ENCODE measurements at regions not wholly inside any gene's neighbourhood (a gene's known extent, or its start where the extent isn't known, plus 50 kb on each side); places are given as distances from the start of the nearest gene placed in this dataset.
A peak's percentile ranks its signal among the peaks of the same experiment; 100 is the strongest.

DNA sequence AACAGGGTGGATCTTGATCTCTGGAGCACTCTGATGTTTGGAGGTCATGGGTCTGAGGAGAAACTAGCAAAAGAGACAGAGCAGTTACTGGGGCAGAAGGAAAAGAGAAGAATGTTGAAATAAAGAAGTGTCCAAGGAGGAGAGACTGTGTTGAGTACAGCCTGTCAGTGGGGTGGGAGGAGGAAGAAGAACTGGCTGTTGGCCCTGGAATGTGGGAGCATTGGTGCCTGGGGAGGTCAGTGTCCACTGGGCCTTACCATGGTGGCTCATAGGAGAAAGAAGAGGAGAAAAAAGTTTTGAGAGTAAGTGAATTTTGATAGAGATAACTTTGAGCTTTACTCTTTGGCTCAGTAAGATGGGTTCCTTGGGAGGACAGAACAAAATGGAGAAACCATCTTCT, 499.0 kb downstream of the TXNL1 start:
- no peak for DNase-seq (ENCODE audit: extremely low spot score)
- TF ChIP-seq POLR2AphosphoS5 (IDR thresholded peaks at IDR 0.05) (no peak), EP300 (IDR thresholded peaks at IDR 0.05) (no peak), POLR2A (IDR thresholded peaks at IDR 0.05; ENCODE audit: low read depth) (no peak)
- TF ChIP-seq, protein P1, sequence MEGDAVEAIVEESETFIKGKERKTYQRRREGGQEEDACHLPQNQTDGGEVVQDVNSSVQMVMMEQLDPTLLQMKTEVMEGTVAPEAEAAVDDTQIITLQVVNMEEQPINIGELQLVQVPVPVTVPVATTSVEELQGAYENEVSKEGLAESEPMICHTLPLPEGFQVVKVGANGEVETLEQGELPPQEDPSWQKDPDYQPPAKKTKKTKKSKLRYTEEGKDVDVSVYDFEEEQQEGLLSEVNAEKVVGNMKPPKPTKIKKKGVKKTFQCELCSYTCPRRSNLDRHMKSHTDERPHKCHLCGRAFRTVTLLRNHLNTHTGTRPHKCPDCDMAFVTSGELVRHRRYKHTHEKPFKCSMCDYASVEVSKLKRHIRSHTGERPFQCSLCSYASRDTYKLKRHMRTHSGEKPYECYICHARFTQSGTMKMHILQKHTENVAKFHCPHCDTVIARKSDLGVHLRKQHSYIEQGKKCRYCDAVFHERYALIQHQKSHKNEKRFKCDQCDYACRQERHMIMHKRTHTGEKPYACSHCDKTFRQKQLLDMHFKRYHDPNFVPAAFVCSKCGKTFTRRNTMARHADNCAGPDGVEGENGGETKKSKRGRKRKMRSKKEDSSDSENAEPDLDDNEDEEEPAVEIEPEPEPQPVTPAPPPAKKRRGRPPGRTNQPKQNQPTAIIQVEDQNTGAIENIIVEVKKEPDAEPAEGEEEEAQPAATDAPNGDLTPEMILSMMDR (IDR thresholded peaks at IDR 0.05): no peak
- no peaks in the 10 kb centered on the region for H3K27me3 ChIP-seq
- no peak overlapping the region for H3K4me3 ChIP-seq
- no peaks in the 10 kb centered on the region for H3K9me3 ChIP-seq
- peak overlapping the region; percentile 48 to 77 (median 69) for H3K27ac ChIP-seq (replicated peaks in 1 of 4)
- intact Hi-C loops (cut with DNase I): no loop called here
- no peaks in the 10 kb centered on the region for H3K36me3 ChIP-seq
- H3K4me1 ChIP-seq: peaks cover 4 to 26% (median 19%) of the 10 kb centered on the region in 4 donors

DNA sequence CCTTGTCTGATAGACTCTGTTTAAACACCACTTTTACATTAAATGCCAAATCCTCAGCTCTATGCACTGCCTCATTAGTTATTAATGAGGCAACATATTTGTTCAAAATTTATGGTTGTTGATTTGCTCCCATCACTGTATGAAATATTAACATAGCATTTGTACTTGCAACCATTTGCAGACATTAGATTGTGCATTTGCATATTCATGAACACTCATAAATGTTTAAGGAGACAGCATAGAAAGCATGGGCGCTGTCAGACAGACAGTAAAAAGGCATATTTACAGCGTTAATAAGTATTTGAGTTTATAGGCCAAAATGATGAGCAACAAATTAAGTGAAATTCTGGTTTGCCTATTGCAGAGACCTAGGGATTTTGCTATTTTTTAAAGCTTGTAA, 502.3 kb downstream of the TXNL1 start:
- Histone ChIP-seq H3K27ac (replicated peaks in 1 of 4) (no peak overlapping the region), H3K4me3 (no peak overlapping the region), H3K4me1 (peaks cover 4 to 26% (median 19%) of the 10 kb centered on the region in 4 donors), H3K9me3 (no peaks in the 10 kb centered on the region), H3K27me3 (no peaks in the 10 kb centered on the region), H3K36me3 (no peaks in the 10 kb centered on the region)
- intact Hi-C loops (cut with DNase I): no loop called here
- 100% methylated on average over 2 of the region's 2 CpGs for WGBS
- no peak for DNase-seq (ENCODE audit: extremely low spot score)
- TF ChIP-seq, protein P1 (IDR thresholded peaks at IDR 0.05): no peak
- no peak for TF ChIP-seq POLR2AphosphoS5 (IDR thresholded peaks at IDR 0.05)
- no peak for TF ChIP-seq POLR2A (IDR thresholded peaks at IDR 0.05; ENCODE audit: low read depth)
- TF ChIP-seq EP300 (IDR thresholded peaks at IDR 0.05): no peak

DNA sequence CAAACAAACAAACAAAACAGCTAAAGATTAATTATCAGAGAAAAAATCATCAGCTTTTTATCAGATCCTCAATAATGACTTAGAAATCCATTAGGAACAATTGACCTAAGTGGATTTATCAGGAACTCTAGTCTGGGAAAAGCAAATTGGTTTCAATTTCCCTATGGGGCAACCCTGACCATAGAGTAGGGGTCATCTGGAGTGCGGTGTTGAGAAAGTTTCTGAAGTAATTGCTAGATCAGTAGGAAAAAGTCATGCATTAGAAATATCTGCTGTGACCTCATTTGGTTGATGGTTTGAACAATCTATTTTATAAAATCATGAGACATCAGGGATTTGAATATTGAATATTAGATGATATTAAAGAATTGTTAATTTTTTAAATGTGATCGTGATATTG, 507.9 kb downstream of the TXNL1 start:
- Histone ChIP-seq H3K27ac (replicated peaks in 1 of 4) (no peak overlapping the region), H3K9me3 (no peaks in the 10 kb centered on the region), H3K4me3 (no peak overlapping the region), H3K36me3 (no peaks in the 10 kb centered on the region), H3K4me1 (peaks cover 0 to 3% (median 0%) of the 10 kb centered on the region in 4 donors), H3K27me3 (no peaks in the 10 kb centered on the region)
- intact Hi-C loops (cut with DNase I): no loop called here
- no peak for DNase-seq (ENCODE audit: extremely low spot score)
- TF ChIP-seq POLR2AphosphoS5 (IDR thresholded peaks at IDR 0.05) (no peak), POLR2A (IDR thresholded peaks at IDR 0.05; ENCODE audit: low read depth) (no peak), EP300 (IDR thresholded peaks at IDR 0.05) (no peak)
- TF ChIP-seq, protein P1 (IDR thresholded peaks at IDR 0.05): no peak
- 88% methylated on average over 2 of the region's 2 CpGs for WGBS

DNA sequence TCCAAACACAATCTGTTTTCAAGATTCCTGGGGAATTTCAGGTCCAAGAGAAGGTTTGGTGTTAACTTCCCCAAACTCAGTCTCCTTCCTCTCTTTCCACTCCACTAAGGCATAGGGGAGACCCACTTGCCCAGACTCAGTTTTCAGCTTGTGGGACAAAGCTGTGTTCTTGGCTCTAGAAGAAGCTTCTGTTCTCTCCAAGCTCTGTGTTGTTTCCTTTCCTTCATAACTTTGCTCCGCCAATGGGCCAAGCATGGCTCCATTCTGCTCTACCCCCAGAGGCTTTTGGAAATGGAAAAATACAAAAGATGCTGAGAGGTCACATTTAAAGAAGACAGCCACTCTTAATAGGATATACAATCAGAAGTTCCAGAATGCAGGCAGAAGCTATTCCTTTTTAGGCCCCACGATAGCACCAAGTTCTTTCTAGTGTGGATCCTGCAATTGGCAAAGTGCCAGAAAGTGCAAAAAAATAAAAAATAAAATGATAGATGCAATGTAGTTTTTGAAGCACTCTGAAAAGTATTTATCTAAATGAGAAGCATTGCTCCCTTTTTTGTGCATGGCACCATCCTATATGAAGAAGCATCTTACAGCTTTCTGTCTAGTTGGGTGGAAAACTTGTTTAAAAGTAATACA, 510.1 kb downstream of the TXNL1 start:
- no peak overlapping the region for H3K27ac ChIP-seq (replicated peaks in 1 of 4)
- no peaks in the 10 kb centered on the region for H3K36me3 ChIP-seq
- H3K27me3 ChIP-seq: no peaks in the 10 kb centered on the region
- H3K4me1 ChIP-seq: peaks cover 0 to 3% (median 0%) of the 10 kb centered on the region in 4 donors
- no peaks in the 10 kb centered on the region for H3K9me3 ChIP-seq
- H3K4me3 ChIP-seq: no peak overlapping the region
- no peak for TF ChIP-seq POLR2A (IDR thresholded peaks at IDR 0.05; ENCODE audit: low read depth)
- no peak for TF ChIP-seq EP300 (IDR thresholded peaks at IDR 0.05)
- TF ChIP-seq, protein P1 (IDR thresholded peaks at IDR 0.05): no peak
- TF ChIP-seq POLR2AphosphoS5 (IDR thresholded peaks at IDR 0.05): no peak
- 81% methylated on average over 2 of the region's 2 CpGs for WGBS
- intact Hi-C loops (cut with DNase I): no loop called here
- DNase-seq (ENCODE audit: extremely low spot score): no peak
